HEK293T (cell line): ENCODE measurements at regions not wholly inside any gene's neighbourhood (a gene's known extent, or its start where the extent isn't known, plus 50 kb on each side); places are given as distances from the start of the nearest gene placed in this dataset.

Experiments used
- NFRKB ChIP-seq: fragments of 450-650 bp; IDR thresholded peaks from 2 replicates; pipeline ENCODE4 v1.6.1; 2016; ENCODE audit warnings: mild to moderate bottlenecking, moderate library complexity
- TARDBP ChIP-seq: fragments of 450-650 bp; IDR thresholded peaks from 2 replicates; pipeline ENCODE4 v1.6.1; 2016

DNA sequence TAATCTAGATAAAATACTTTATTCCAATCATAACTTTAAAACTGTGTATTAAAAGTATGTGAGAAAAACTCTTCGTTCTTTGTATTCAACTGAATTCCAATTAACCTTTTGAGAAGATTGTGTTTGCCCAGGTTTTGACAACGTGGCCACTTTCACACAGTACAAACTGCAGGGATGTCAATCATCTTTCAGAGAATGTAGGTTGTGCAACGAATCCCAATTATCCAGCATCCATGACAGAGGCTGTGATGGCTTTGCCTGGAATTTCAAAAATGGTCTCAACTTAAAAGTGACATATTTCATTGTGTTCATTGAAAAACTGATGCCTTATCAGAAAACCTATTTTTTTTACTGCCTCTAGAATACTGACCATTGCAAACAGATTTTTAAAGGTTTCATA, 615.1 kb upstream of the KCNMB2 start:
- TF ChIP-seq NFRKB = no peak
- TF ChIP-seq TARDBP = no peak
